Suprapubic skin (tissue), 4 donors: ENCODE measurements at regions not wholly inside any gene's neighbourhood (a gene's known extent, or its start where the extent isn't known, plus 50 kb on each side); places are given as distances from the start of the nearest gene placed in this dataset.

Experiments
- DNase-seq, 2 donors: peaks; one replicate each; pipeline ENCODE4 v3.0.0-alpha.2; 2019; ENCODE audit warnings: low spot score in 2 of 2
- H3K27ac ChIP-seq: fragments of 200-600 bp; sonication (generic); one replicate; pipeline ENCODE4 v1.5.1; 2019
- H3K27me3 ChIP-seq: fragments of 200-600 bp; sonication (generic); one replicate; pipeline ENCODE4 v1.5.1; 2019
- H3K36me3 ChIP-seq: fragments of 200-600 bp; sonication (generic); one replicate; pipeline ENCODE4 v1.5.1; 2019
- H3K4me1 ChIP-seq: fragments of 200-600 bp; sonication (generic); one replicate; pipeline ENCODE4 v1.5.1; 2019
- H3K4me3 ChIP-seq: fragments of 200-600 bp; sonication (generic); one replicate; pipeline ENCODE4 v1.5.1; 2019; ENCODE audit warnings: mild to moderate bottlenecking
- H3K9me3 ChIP-seq: fragments of 200-600 bp; sonication (generic); one replicate; pipeline ENCODE4 v1.5.1; 2019
- CTCF ChIP-seq, 2 donors: fragments of 200-600 bp in 1 of 2; fragments of 450-650 bp in 1 of 2; sonication (generic) in 1 of 2; IDR thresholded peaks; one replicate each; pipeline ENCODE4 v1.5.1; 2016 to 2019; ENCODE audit warnings: antibody characterized with exemption in 2 of 2, mild to moderate bottlenecking in 1 of 2, moderate library complexity in 1 of 2
- EP300 ChIP-seq: sonication (generic); formaldehyde crosslinking; IDR thresholded peaks from one replicate; pipeline ENCODE4 v1.6.1; 2017; ENCODE audit warnings: antibody characterized with exemption
- POLR2A ChIP-seq, 2 donors: fragments of 450-650 bp; IDR thresholded peaks; one replicate each; pipeline ENCODE4 v1.6.1; 2017; ENCODE audit warnings: antibody characterized with exemption in 2 of 2, mild to moderate bottlenecking in 2 of 2, moderate library complexity in 2 of 2
- POLR2AphosphoS5 ChIP-seq, 3 donors: sonication (generic); formaldehyde crosslinking; IDR thresholded peaks; one replicate each; pipeline ENCODE4 v1.6.1; 2017; ENCODE audit warnings: antibody characterized with exemption in 3 of 3
- WGBS: methylation state at CpG from one replicate; pipeline ENCODE4 v1.1.5; 2018; 5-methylcytosine and 5-hydroxymethylcytosine counted together

GRCh38 chrX:39950018-39950688, 147.6 kb downstream of the BCOR start:
- Histone ChIP-seq H3K27me3 (no peaks in the 10 kb centered on the region), H3K4me1 (no peaks in the 10 kb centered on the region), H3K4me3 (no peak overlapping the region), H3K9me3 (no peaks in the 10 kb centered on the region), H3K27ac (no peak overlapping the region), H3K36me3 (no peaks in the 10 kb centered on the region)
- DNase-seq, result no peak
- 100% methylated on average over 3 of the region's 3 CpGs for WGBS
- TF ChIP-seq POLR2A (IDR thresholded peaks at IDR 0.05) (no peak), POLR2AphosphoS5 (IDR thresholded peaks at IDR 0.05) (no peak), CTCF (IDR thresholded peaks at IDR 0.05) (no peak), EP300 (no peak)

GRCh38 chrX:39952989-39953388, 144.8 kb downstream of the BCOR start:
- Histone ChIP-seq H3K4me1 (no peaks in the 10 kb centered on the region), H3K9me3 (no peaks in the 10 kb centered on the region), H3K27ac (no peak overlapping the region), H3K27me3 (no peaks in the 10 kb centered on the region), H3K36me3 (no peaks in the 10 kb centered on the region), H3K4me3 (no peak overlapping the region)
- DNase-seq, result no peak
- 85% methylated on average over 3 of the region's 3 CpGs for WGBS
- TF ChIP-seq EP300 (no peak), CTCF (IDR thresholded peaks at IDR 0.05) (no peak), POLR2A (IDR thresholded peaks at IDR 0.05) (no peak), POLR2AphosphoS5 (IDR thresholded peaks at IDR 0.05) (no peak)

- Histone ChIP-seq H3K9me3 (no peaks in the 10 kb centered on the region), H3K27ac (no peak overlapping the region), H3K4me3 (no peak overlapping the region), H3K4me1 (no peaks in the 10 kb centered on the region), H3K27me3 (no peaks in the 10 kb centered on the region), H3K36me3 (no peaks in the 10 kb centered on the region)
- no peak for TF ChIP-seq EP300
- no peak for TF ChIP-seq CTCF (IDR thresholded peaks at IDR 0.05)
- TF ChIP-seq POLR2AphosphoS5 (IDR thresholded peaks at IDR 0.05), result no peak
- no peak for TF ChIP-seq POLR2A (IDR thresholded peaks at IDR 0.05)
- 69% methylated on average over 4 of the region's 10 CpGs for WGBS
- DNase-seq, result peak in 1 of 2 donors; percentile 78
These were observed 143.9 kb downstream of the BCOR start for GRCh38 chrX:39953879-39954278.

- Histone ChIP-seq H3K9me3 (no peaks in the 10 kb centered on the region), H3K36me3 (no peaks in the 10 kb centered on the region), H3K27me3 (no peaks in the 10 kb centered on the region), H3K4me1 (no peaks in the 10 kb centered on the region), H3K4me3 (no peak overlapping the region), H3K27ac (no peak overlapping the region)
- no peak for DNase-seq
- no peak for TF ChIP-seq POLR2A (IDR thresholded peaks at IDR 0.05)
- no peak for TF ChIP-seq EP300
- 73% methylated on average over 9 of the region's 9 CpGs for WGBS
These were observed 142.9 kb downstream of the BCOR start for GRCh38 chrX:39954851-39955250.

GRCh38 chrX:39955625-39956024, 142.1 kb downstream of the BCOR start:
- Histone ChIP-seq H3K27ac (no peak overlapping the region), H3K4me3 (no peak overlapping the region), H3K4me1 (no peaks in the 10 kb centered on the region), H3K9me3 (no peaks in the 10 kb centered on the region), H3K36me3 (no peaks in the 10 kb centered on the region), H3K27me3 (no peaks in the 10 kb centered on the region)
- 61% methylated on average over 4 of the region's 4 CpGs for WGBS
- no peak for DNase-seq
- TF ChIP-seq CTCF (IDR thresholded peaks at IDR 0.05) (no peak), POLR2AphosphoS5 (IDR thresholded peaks at IDR 0.05) (no peak), POLR2A (IDR thresholded peaks at IDR 0.05) (no peak), EP300 (no peak)
